HCT116 (cell line): ENCODE measurements at regions not wholly inside any gene's neighbourhood (a gene's known extent, or its start where the extent isn't known, plus 50 kb on each side); places are given as distances from the start of the nearest gene placed in this dataset.

Experiments
- ATAC-seq: fragments of 200-7000 bp; cut with Tn5 transposase; 2 replicates; pipeline ENCODE4 v1.9.1; 2020; ENCODE audit warnings: mild to moderate bottlenecking, moderate library complexity
- BruUV-seq: library from RNA; stranded (reverse); fragments of 400-500 nt; replicated peaks from 2 replicates; lab custom pipeline; 2021; lab: Mats Ljungman, UMichigan
- CTCF ChIA-PET: fragments of 300-600 bp; sonication (Branson Sonifier 250); formaldehyde crosslinking; loops from one replicate; lab custom pipeline; 2021; ENCODE audit warnings: antibody characterized with exemption; lab: Charles Lee
- POLR2A ChIA-PET: fragments of 300-600, 350-600 bp; sonication (Branson Sonifier 250); formaldehyde crosslinking; loops from one replicate; lab custom pipeline; 2021; ENCODE audit warnings: antibody characterized with exemption; lab: Charles Lee
- RAD21 ChIA-PET, 2 experiments: fragments of 300-600 bp; sonication (Branson Sonifier 250); formaldehyde crosslinking; loops; one replicate each; lab custom pipeline; 2023; ENCODE audit warnings: low total read pairs in 2 of 2; ENCODE audit not compliant: uncharacterized antibody in 2 of 2, unreplicated experiment in 2 of 2, low non-redundant PET in 1 of 2; lab: Charles Lee
- DNase-seq: peaks from one replicate; pipeline ENCODE4 v3.0.0-alpha.2; 2010; ENCODE audit warnings: low read depth, low spot score
- H2AFZ ChIP-seq: fragments of 200-600 bp; shearing (Covaris generic), sonication (generic); 2 replicates; pipeline ENCODE4 v1.6.1; 2017; ENCODE audit warnings: low read depth, mixed run types, mixed read lengths, antibody characterized with exemption, low read length; ENCODE audit not compliant: poor library complexity, severe bottlenecking
- H3K27ac ChIP-seq: 2 replicates; pipeline ENCODE4 v1.5.1; 2012; ENCODE audit warnings: low read depth, low read length
- H3K27me3 ChIP-seq: fragments of 200-600 bp; sonication (generic); 2 replicates; pipeline ENCODE4 v1.6.1; 2016; ENCODE audit warnings: mixed run types, low read length, mixed read lengths; ENCODE audit not compliant: insufficient read depth
- H3K36me3 ChIP-seq, 2 experiments: fragments of 200-500 bp in 1 of 2; fragments of 200-600 bp in 1 of 2; sonication (Bioruptor generic) in 1 of 2; sonication (generic) in 1 of 2; 2 replicates each; pipeline versions ENCODE4 v1.5.1 to v1.6.1; 2014 to 2016; ENCODE audit warnings: low read length in 2 of 2, inconsistent platforms in 1 of 2, mixed read lengths in 1 of 2, mixed run types in 1 of 2; ENCODE audit not compliant: insufficient read depth in 2 of 2, control insufficient read depth in 1 of 2
- H3K4me1 ChIP-seq, 2 experiments: fragments of 200-600 bp in 1 of 2; sonication (generic) in 1 of 2; 2 replicates each; pipeline versions ENCODE4 v1.5.1 to v1.6.1; 2012 to 2017; ENCODE audit warnings: low read length in 2 of 2, inconsistent platforms in 1 of 2, mild to moderate bottlenecking in 1 of 2, mixed read lengths in 1 of 2, mixed run types in 1 of 2, moderate library complexity in 1 of 2; ENCODE audit not compliant: insufficient read depth in 2 of 2, control insufficient read depth in 1 of 2
- H3K4me2 ChIP-seq: fragments of 200-600 bp; sonication (generic); 2 replicates; pipeline ENCODE4 v1.6.1; 2017; ENCODE audit warnings: mixed run types, low read length, mixed read lengths
- H3K4me3 ChIP-seq, 2 experiments: fragments of 200-600 bp in 1 of 2; sonication (generic) in 1 of 2; replicated peaks in 1 of 2; 2 replicates each; pipeline ENCODE4 v1.5.1; 2011 to 2016; ENCODE audit warnings: low read length in 2 of 2, control low read depth in 1 of 2, low read depth in 1 of 2, mild to moderate bottlenecking in 1 of 2, mixed read lengths in 1 of 2, mixed run types in 1 of 2
- H3K79me2 ChIP-seq: fragments of 200-600 bp; sonication (generic); 2 replicates; pipeline ENCODE4 v1.6.1; 2017; ENCODE audit warnings: mild to moderate bottlenecking, mixed run types, low read length, moderate library complexity, mixed read lengths; ENCODE audit not compliant: insufficient read depth
- H3K9ac ChIP-seq: fragments of 200-600 bp; sonication (generic); 2 replicates; pipeline ENCODE4 v1.6.1; 2016; ENCODE audit warnings: low read length, mixed read lengths
- H3K9me2 ChIP-seq: fragments of 200-600 bp; sonication (generic), shearing (Covaris generic); 2 replicates; pipeline ENCODE4 v1.6.1; 2017; ENCODE audit warnings: mixed run types, mild to moderate bottlenecking, moderate library complexity; ENCODE audit not compliant: insufficient read depth
- H3K9me3 ChIP-seq, 2 experiments: fragments of 200-500 bp in 1 of 2; fragments of 200-600 bp in 1 of 2; sonication (Bioruptor generic) in 1 of 2; sonication (generic) in 1 of 2; 2 replicates each; pipeline ENCODE4 v1.6.1; 2014 to 2017; ENCODE audit warnings: low read length in 2 of 2, mixed read lengths in 2 of 2, inconsistent platforms in 1 of 2, low read depth in 1 of 2, mild to moderate bottlenecking in 1 of 2, mixed run types in 1 of 2, moderate library complexity in 1 of 2; ENCODE audit not compliant: control insufficient read depth in 1 of 2, insufficient read depth in 1 of 2
- H4K20me1 ChIP-seq: fragments of 200-600 bp; sonication (generic), shearing (Covaris generic); 2 replicates; pipeline ENCODE4 v1.6.1; 2017; ENCODE audit warnings: mixed run types, mild to moderate bottlenecking, moderate library complexity; ENCODE audit not compliant: insufficient read depth
- CEBPB ChIP-seq: IDR thresholded peaks from 2 replicates; pipeline ENCODE4 v1.6.1; 2012; ENCODE audit warnings: low read depth
- EGR1 ChIP-seq: IDR thresholded peaks from 2 replicates; pipeline ENCODE4 v1.6.1; 2012; ENCODE audit warnings: low read depth
- EZH2 ChIP-seq: fragments of 200-600 bp; sonication (generic); IDR thresholded peaks from 2 replicates; pipeline ENCODE4 v1.6.1; 2017; ENCODE audit warnings: antibody characterized with exemption, mixed run types
- REST ChIP-seq: IDR thresholded peaks from 2 replicates; pipeline ENCODE4 v1.6.1; 2012; ENCODE audit warnings: low read depth
- SIN3A ChIP-seq: IDR thresholded peaks from 2 replicates; pipeline ENCODE4 v1.6.1; 2012; ENCODE audit warnings: low read depth
- SP1 ChIP-seq: IDR thresholded peaks from 2 replicates; pipeline ENCODE4 v1.6.1; 2012; ENCODE audit warnings: low read depth
- intact Hi-C: fragments of 100-400 bp; cut with micrococcal nuclease; formaldehyde crosslinking; loops from 2 replicates; pipeline ENCODE4 v1.10.0; 2022
- TF ChIP-seq, protein P1 (sequence below): IDR thresholded peaks from 2 replicates; pipeline ENCODE4 v1.6.1; 2011; ENCODE audit warnings: mild to moderate bottlenecking, low read length, moderate library complexity; ENCODE audit not compliant: insufficient replicate concordance; ENCODE audit errors: extremely low read depth

DNA sequence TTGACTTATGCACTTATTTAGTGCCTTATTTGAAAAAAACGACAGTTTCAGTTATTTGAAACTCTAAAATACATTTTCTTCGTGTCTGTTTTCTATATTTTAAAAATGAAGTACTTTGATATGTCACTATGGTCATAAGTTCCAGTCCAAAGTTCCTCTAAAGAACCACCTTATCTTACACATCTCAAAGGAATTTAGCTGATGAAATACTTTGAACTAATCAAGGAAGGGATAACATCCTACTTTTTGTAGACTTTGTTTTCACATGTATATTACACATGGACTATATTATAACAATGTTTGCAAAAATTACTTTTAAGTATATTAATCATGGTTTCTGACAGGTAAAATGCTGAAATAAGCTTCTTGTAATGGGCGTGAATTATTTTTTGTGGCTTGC is 265.8 kb upstream of the ZNF717 start:
- H2AFZ ChIP-seq = no peak overlapping the region
- ChIA-PET CTCF (no interaction called here), RAD21 (no interaction called here), POLR2A (no interaction called here)
- H3K36me3 ChIP-seq = no peaks in the 10 kb centered on the region
- H4K20me1 ChIP-seq = no peaks in the 10 kb centered on the region
- no peak for TF ChIP-seq SP1
- TF ChIP-seq REST = no peak
- TF ChIP-seq, protein P1, sequence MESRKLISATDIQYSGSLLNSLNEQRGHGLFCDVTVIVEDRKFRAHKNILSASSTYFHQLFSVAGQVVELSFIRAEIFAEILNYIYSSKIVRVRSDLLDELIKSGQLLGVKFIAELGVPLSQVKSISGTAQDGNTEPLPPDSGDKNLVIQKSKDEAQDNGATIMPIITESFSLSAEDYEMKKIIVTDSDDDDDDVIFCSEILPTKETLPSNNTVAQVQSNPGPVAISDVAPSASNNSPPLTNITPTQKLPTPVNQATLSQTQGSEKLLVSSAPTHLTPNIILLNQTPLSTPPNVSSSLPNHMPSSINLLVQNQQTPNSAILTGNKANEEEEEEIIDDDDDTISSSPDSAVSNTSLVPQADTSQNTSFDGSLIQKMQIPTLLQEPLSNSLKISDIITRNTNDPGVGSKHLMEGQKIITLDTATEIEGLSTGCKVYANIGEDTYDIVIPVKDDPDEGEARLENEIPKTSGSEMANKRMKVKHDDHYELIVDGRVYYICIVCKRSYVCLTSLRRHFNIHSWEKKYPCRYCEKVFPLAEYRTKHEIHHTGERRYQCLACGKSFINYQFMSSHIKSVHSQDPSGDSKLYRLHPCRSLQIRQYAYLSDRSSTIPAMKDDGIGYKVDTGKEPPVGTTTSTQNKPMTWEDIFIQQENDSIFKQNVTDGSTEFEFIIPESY = no peak
- TF ChIP-seq EGR1 = no peak
- no peak for TF ChIP-seq EZH2
- TF ChIP-seq SIN3A = no peak
- no peak for TF ChIP-seq CEBPB
- no peaks in the 10 kb centered on the region for H3K27me3 ChIP-seq
- no peak for DNase-seq
- intact Hi-C loops = no loop called here
- H3K9ac ChIP-seq = no peak overlapping the region
- no peaks in the 10 kb centered on the region for H3K4me1 ChIP-seq
- H3K4me2 ChIP-seq = no peak overlapping the region
- no peak overlapping the region for H3K4me3 ChIP-seq
- H3K9me2 ChIP-seq = no peaks in the 10 kb centered on the region
- no peaks in the 10 kb centered on the region for H3K79me2 ChIP-seq
- peaks cover 9 to 15% of the 10 kb centered on the region in 2 experiments; a peak in 2 of 4 replicates for H3K9me3 ChIP-seq
- H3K27ac ChIP-seq = no peak overlapping the region
- BruUV-seq = no TSS peak
- no peak for ATAC-seq
